ENCODE measurements at regions not wholly inside any gene's neighbourhood (a gene's known extent, or its start where the extent isn't known, plus 50 kb on each side); places are given as distances from the start of the nearest gene placed in this dataset.
A peak's percentile ranks its signal among the peaks of the same experiment; 100 is the strongest.

DNA sequence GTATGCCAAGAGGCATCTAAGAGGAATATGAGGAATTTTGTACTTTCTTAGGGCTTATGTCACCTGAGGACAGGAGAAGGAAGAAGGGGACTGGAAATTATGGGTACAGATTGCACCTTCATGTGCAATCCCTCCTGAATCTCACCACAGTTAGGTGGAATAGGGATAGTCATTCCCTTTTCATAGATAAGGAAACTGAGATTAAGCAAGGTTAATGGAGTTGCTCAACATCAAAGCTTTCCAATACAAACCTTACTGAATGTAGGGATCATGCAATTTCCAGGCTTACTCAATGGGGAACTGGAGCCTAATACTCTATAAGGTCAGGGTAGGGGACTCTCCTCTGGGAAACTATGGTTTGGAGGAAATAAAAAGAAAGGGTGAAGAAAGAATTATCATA is 133.0 kb downstream of the C11orf87 start:
- peak; percentile 51 for DNase-seq (ENCODE audit: low read depth)

DNA sequence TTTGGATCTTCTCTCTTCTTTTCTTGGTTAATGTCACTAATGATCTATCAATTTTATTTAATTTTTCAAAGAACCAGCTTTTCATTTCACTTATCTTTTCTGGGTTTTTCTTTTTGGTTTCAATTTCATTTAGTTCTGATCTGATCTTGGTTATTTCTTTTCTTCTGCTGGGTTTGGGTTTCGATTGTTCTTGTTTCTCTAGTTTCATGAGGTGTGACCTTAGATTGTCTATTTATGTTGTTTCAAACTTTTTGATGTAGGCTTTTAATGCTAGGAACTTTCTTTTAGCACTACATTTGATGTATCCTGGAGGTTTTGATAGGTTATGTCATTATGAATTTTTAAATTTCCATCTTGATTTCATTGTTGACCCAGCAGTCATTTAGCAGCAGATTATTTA is 142.3 kb downstream of the C11orf87 start:
- DNase-seq (ENCODE audit: low read depth), result no peak

DNA sequence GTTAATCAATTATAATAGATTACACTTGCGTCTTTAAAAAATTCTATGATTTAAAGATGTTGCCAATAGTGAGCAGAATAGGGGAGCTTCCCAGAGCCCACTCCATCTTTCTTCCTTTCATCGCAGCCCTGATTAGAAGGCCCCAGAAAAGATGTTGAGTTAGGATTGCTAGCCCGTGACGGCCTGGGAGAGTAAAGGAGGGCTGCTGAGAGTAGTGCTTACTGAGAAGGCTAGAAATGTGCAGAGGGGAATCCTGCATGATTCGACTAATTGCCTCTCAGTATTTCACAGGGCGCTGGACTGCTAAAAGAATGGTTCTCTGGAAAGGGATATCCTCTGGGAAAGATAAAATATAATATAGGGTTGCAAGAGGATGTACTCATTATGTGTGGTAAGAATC is 160.5 kb downstream of the C11orf87 start:
- peak; percentile 1 for DNase-seq (ENCODE audit: low read depth)

DNA sequence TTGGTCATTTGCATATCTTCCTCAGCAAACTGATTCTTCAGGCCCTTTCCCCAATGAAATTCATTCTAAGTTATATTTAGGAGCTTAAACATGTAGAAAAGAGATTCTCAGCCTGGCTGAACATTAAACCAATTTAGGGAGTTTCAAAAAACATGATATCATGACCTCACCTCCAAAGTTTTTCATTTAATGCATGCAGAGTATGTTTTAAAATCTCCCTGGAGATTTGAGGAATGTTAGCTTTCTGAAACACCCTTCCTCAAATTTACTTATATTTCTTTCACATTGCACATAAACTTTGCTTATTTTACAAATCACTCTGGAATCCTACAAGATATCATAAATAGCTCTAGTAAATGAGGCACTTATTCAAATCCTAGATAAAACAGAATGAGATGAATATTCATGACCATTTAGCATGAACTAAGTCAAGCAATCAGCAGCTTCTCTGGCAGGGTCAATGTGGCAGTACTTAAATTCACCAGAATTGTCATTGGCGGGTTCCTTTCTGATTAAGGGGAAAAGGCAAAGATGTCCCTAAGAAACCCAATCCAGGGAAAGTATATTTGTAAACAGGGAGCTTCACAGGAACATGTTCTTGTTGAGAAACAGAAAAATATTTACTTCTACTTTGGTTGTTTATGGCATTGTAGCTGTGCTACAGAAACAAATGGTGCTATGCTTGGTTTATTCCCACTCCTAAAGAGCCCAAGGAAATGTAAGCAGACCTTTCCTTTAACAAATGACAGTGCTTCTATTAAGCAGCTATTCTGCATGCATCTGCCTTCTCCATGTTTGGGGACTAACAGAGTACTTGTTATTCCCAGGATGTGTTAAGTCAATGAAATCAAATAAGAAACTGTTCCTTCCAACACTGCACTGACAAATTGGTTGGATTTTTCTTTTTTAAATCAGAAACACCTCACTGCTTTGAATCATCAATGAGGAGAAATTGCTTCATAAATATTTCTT is 162.3 kb downstream of the C11orf87 start:
- DNase-seq (ENCODE audit: low read depth), result no peak

DNA sequence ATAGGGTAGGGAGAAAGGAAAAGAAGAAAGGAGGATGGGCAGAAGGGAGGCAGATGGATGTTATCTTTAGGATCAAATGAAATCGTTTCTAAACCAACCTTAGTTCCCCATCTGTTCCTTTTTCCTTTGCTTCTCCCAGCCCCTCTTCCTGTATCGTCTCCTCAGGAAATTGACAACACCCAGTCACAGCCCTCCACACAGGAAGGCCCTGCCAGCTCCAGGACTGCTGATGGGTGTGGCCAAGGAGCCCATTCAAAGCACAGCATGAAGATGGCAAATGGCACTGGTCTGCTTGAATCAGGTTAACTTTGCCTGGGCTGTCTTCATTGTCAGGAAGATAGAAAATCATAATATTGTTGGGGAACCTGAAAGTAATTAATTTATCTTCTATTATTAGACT is 164.8 kb downstream of the C11orf87 start:
- DNase-seq (ENCODE audit: low read depth), result no peak

DNA sequence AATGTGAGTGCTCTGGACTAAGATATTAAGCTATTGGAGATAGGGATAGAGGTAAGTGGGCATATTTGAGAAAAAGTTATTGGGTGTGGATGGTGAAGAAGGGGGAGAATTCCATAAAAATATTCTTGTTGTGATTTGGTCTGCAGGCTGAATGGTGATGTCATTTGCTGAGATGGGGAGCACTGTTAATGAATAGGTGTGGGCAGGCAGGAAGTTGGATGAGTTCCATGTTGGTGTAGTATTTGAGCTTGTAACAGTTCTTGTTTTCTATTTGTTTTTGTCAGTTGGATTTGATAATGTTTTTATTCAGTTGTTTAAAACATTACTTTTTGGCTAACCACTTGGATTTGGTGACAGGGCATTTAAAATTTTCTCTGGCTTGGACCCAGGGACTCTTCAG is 168.8 kb downstream of the C11orf87 start:
- no peak for DNase-seq (ENCODE audit: low read depth)

DNA sequence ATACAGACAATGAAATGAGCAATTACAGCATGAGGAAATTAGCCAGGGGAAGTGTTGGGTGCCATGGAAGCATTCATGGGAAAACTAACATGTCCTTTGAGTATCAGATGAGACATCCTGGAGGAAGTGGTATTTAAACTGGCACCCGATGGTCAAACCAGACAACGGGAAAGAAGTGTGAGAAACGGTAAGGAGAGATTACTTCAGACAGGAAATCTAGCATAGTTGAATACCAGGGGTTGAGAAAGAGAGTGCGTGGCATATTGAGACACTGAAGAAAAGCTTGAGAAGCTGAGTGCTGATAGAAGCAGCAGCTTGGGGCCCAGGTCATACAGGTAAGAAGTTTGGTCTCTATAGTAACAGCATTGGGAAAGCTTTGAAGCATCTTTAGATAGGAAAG is 175.3 kb downstream of the C11orf87 start:
- DNase-seq (ENCODE audit: low read depth), result no peak

DNA sequence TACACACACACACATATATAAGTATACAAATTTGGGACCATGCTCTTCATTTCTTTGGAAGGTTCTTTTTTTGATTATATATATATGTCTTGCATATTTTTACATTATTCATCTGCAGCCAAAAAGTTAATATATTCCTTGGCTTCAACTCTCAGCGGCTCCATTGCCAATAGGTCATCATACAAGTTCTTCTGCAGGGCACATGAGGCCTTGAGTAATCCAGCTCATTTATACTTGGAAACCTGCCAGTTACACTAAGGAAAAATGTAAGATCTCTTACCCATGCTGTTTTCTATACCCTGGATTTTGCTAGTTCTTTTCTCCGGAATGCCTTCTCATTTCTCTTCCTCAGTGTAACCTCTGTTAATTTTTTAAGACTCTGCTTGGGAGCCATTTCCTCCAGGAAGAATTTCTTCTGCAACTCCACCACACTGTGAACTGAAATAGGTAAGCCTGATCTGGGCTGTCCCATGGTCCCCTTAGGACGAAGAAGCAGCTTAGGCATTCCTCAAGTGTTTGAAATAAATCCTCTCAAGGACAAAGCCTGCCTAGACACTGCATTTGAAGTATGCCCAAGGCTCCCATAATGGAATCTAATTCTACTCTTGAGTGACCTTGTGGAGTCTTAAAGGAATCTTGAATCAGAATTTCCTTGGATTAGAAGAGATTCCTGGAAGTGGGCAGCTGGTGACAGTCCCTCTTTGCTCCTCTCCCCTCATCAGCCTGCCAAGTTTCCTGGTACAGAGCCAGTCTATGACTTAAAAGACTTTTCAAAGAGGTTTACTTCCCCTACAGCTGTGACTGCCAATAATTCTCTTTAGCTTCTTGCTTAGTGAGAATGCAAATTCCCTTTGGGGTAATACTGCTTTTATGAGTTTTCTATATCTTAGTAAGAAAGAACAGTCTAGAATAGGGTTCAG is 182.8 kb downstream of the C11orf87 start:
- peak; percentile 8 for DNase-seq (ENCODE audit: low read depth)

DNA sequence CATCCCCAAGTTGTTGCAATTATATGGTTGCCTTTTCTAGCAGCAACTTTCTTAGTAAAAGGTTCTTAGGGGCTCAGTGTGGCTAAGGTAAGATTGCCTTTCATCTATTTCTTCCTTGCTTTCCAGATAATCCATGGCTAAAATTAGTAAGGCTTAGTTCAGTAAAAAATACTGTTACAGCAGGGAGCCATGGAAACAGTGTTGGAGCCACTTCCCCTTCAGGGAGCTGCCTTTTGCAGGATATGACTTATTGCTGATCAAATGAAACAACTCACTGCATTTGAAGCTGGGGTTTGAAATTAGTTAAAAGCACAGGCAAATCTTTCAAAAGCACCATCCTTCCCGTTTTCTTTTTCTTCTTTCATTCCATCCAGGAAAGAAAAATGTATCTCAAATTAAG is 184.3 kb downstream of the C11orf87 start:
- DNase-seq (ENCODE audit: low read depth), result no peak

DNA sequence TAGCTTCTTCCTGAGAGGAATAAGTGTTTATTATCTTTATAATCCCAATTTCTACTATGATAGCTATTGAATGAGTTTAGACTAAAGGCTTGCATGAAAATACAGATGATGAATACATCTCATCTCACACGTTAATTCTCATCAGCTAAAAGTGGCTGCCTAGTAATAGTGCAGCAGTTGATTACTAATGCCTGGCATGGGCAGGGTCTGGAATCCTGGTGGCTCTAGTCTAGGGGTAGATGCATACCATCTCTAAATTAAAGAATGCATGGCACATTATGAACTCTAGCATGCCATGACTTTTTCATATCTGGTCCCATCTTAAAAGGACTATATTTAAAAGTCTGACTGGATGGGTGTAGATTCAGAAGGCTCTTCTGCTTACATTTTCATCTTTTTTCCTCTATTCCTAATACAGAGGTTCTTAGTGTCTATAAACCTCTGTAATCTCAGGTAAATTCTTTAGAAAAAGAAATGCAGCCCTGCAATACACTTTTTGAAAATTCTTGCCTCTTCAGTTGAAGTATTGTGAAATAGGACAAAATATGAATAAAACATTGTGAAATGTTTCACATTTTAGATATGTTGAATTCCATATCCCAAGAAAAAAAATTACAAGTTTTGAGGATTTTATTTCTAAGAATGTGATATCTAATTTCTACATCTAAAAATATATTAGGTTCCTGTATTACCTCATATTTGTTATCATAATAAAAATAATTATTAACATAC is 187.6 kb downstream of the C11orf87 start:
- no peak for DNase-seq (ENCODE audit: low read depth)

DNA sequence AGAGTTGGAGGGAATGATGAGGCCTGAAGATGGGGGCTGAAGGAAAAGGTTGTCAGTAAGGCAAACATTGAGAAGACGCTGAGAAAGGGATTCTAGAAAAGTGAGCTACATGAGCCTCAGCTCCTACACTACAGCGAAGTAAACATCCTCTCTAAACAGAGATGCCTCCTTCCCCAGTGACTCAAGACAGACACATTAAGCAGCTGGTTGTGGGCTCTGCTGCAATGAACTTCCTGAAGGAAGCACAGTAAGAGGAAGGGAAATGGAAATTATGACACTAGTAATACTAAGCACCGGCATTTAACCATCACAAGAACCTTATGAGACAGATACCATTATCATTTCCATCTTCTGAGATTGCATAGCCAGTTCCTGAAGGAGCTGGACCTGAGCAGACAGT is 190.5 kb downstream of the C11orf87 start:
- DNase-seq (ENCODE audit: low read depth), result no peak

DNA sequence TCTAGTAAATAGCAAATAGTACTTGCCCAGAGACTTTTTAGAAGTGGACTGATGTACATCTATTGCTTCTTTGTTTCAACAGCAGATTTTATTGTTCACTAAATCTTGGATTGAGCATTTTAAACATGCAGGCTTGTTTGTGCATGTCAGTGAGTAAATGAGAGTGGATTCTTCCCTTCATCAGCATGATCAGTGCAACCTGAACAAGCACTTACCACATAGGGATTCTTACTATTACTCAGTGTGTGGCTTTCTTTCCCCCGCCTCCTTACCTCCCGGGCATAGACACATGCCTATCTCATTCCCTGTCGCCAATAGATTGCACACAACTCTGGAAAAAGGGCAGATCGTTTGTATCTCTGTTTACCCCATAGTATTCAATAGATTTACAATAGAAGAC is 197.5 kb downstream of the C11orf87 start:
- DNase-seq (ENCODE audit: low read depth), result no peak

DNA sequence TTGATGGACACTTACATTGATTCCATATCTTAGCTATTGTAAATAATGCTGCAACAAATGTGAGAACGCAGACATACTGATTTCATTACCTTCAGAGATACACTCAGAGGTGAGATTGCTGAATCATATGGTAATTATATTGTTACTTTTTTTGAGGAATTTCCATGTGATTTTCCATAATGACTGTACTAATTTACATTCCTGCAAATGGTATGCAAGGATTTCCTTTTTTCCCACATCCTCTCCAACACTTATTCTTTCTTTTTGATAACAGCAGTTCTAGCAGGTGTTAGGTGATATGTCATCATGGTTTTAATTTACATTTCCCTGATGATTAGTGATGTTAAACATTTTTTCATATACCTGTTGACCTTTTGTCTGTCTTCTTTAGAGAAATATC is 207.7 kb downstream of the C11orf87 start:
- no peak for DNase-seq (ENCODE audit: low read depth)

DNA sequence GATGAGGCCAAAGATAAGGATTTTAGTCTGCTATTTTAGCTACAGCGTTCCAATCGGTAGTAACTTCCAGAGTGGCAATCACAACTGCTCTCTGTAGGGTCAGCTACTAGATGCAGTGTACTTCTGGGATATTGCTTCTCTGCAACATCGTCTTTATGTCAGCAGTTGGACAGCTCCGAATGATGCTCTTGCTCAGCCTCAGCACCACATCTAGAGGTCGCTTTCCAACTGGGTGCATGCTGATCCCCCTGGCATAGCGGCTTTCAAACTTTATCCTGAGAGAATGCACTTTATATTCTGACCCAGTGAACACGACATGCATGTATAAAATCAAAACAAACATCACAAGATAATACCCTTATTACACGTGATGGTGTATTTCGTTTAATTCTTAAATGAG is 219.6 kb downstream of the C11orf87 start:
- DNase-seq (ENCODE audit: low read depth), result peak; percentile 67

DNA sequence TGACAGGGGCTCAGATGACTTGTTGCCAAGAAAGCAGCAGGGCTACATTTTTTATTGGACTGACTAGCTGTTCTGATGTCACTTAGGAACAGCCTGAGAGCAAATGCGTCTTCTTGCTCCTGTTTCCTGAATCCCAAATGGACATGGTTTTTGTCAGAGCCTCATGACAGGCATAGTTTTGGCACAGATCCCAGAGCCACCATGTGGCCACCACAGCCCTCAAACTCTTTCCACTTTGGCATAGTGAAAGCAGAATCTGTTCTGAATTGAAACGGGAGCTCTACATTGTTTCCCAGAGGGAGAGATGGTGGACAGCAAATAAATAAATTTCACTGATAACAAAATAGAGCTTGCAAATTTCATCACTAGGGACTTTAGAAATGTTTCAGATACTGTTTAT is 222.2 kb downstream of the C11orf87 start:
- peak; percentile 4 for DNase-seq (ENCODE audit: low read depth)

DNA sequence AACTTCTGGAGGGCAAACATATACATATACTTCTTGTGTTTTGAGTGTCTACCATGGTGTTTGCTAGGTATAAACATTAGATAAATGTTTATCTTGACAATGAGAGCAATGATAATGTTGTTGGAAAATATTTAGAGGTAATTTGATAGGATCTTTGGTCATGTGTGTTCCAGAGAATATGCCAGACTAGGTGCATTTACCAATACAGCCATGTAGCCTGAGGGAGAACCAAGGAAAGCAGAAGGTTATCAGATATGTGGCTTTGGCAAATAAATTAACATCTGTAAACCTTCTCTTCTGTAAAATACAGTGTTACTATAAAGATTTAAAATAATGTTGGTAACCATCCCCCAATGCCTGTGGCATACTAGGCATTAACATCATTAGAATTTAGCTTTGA is 226.8 kb downstream of the C11orf87 start:
- DNase-seq (ENCODE audit: low read depth), result no peak

DNA sequence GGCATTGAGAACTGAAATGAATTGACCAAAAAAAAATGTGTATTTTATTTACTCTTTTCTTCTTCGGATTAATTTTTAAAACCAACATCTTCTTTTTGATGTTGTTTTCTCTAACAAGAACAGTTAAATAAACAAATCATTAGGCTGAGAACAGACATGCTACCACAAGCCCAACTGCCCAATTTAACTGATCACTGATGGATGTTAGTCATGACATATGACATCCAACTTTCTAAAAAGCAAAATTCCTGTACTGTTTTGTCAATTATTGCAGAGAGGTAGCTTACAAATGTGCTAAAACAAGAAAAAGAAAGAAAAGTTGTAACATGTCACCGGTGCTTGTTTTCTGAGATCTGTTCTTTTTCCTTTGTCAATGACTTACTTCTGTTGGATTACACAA is 232.1 kb downstream of the C11orf87 start:
- DNase-seq (ENCODE audit: low read depth), result no peak

DNA sequence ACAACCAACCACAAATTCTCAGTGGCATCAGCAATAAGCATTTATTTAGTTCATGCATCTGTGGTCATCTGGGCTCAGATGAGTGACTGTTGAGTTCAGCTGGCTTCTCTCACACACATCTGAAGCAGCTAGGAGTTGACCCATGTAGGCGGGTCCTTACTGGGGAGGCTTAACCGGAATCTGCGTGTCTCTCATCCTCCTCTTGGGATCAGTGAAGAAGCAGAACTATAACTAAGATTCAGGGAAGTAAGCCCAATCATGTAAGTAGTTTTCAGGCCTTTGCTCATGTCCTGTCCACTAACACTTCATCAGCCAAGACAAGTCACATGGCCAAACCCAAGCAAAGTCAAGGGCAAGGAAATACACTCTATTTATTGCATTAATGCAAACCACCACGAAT is 236.2 kb downstream of the C11orf87 start:
- DNase-seq (ENCODE audit: low read depth), result no peak

DNA sequence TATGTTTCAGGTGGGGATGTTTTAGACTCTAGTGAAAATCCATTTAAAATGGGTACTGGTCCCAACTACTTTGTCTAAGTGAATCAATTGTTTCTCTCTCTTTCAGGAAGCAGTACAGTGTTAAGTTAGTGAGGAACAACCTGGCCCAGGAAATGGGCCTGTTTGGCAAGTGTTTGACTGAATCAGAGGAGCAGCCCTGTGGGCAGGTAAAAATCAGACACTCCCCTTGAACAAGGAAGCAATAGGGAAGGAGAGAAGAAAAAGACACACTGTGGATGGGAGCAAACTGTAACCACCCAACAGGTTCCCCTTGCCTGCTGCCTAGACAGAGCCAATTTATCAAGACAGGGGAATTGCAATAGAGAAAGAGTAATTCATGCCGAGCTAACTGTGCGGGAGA is 245.7 kb downstream of the C11orf87 start:
- DNase-seq (ENCODE audit: low read depth), result no peak

DNA sequence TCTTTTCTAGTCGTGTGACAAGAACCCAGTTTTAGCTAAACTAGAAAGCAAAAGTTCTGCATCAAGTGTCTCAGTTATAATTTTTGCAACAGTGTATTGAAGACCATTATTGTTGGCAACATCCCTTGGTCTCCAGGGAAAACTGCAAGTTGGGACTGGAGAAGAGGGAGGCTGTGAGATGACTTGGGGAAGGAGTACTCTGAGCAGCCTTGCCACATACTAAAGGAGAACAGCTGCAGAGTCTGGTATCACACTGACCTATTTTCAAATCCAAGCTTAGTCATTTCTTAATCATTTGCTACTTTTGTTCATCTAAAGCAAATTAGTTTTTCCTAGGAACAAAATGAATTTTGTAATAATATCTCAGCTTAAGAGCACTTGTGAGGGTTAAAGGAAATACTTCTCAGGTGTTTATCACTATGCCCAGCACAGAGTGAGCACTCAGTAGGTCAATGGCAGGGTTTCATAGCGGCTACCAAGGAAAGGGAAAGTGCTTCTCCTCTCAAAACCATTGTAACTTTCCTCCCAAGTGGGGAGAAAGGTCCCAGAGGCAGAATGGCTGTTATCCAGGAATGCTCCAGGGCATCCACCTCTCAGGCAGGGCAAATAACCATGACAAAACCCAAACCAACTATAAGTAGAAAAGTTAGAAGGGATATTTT is 247.1 kb downstream of the C11orf87 start:
- peak; percentile 41 for DNase-seq (ENCODE audit: low read depth)

DNA sequence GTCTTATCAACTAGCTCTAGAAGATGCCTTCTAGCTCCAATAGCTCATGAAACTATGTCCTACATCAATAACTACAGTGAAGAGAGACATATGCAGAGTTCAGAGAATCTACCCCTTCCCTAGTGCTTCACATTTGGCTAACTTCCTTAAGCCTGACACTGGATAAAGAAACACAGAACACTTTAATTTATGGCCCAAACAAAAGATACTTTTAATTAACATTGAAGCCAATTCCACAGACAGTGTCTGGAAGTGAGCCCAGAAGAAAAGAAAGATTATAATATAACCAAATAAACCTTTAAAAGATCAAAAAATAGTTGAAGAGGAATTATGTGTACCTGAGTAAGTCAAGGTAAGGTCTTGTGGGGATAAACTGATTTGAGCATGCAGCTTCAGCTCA is 255.2 kb downstream of the C11orf87 start:
- no peak for DNase-seq (ENCODE audit: low read depth)

DNA sequence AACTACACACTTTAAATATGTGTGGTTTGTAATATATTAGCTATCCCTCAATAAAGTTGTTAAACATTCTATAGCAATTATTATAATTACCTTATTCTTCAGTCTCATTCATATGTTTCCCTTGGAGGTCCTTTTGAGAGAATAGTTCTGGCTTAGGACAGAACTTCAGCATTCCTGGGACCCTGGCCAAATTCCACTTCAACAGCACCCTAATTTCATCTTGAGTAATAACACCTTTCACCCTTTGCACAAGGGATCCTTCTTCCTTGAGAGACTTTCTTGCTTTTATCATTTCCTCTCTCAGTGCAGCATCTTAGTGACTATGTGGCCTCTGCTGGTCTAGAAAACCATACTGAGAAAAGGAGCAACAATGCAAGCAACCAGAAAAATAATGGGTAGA is 255.9 kb downstream of the C11orf87 start:
- DNase-seq (ENCODE audit: low read depth), result no peak

All from amniotic epithelial cell (primary cell).